ENCODE measurements at regions not wholly inside any gene's neighbourhood (a gene's known extent, or its start where the extent isn't known, plus 50 kb on each side); places are given as distances from the start of the nearest gene placed in this dataset.

GRCh38 chr5:114565871-114566270, 204.0 kb downstream of the KCNN2 start:
- Histone ChIP-seq H3K27me3 (ENCODE audit: control insufficient read depth, insufficient read depth, low read length) (no peaks in the 10 kb centered on the region), H3K36me3 (ENCODE audit: control insufficient read depth, insufficient read depth, low read length) (no peaks in the 10 kb centered on the region), H4K20me1 (ENCODE audit: control insufficient read depth, extremely low read depth, insufficient read depth, low read length) (no peaks in the 10 kb centered on the region), H3K9me3 (ENCODE audit: control insufficient read depth, insufficient read depth, low read depth, low read length) (no peaks in the 10 kb centered on the region), H3K4me1 (ENCODE audit: control insufficient read depth, extremely low read depth, insufficient read depth, low read length) (no peaks in the 10 kb centered on the region), H3K4me3 (replicated peaks in 1 of 4; ENCODE audit: control extremely low read depth in 1 of 4, insufficient read depth in 1 of 4, low read depth in 3 of 4, low read length in 4 of 4) (no peak overlapping the region), H2AFZ (ENCODE audit: low read length) (no peak overlapping the region), H3K79me2 (ENCODE audit: control insufficient read depth, insufficient read depth, low read length) (no peaks in the 10 kb centered on the region), H3K9ac (ENCODE audit: insufficient read depth, low read length) (no peak overlapping the region), H3K4me2 (ENCODE audit: extremely low read depth, insufficient read depth, low read length) (no peak overlapping the region), H3K27ac (ENCODE audit: insufficient read depth, low read length) (no peak overlapping the region)
- TF ChIP-seq, protein P1, sequence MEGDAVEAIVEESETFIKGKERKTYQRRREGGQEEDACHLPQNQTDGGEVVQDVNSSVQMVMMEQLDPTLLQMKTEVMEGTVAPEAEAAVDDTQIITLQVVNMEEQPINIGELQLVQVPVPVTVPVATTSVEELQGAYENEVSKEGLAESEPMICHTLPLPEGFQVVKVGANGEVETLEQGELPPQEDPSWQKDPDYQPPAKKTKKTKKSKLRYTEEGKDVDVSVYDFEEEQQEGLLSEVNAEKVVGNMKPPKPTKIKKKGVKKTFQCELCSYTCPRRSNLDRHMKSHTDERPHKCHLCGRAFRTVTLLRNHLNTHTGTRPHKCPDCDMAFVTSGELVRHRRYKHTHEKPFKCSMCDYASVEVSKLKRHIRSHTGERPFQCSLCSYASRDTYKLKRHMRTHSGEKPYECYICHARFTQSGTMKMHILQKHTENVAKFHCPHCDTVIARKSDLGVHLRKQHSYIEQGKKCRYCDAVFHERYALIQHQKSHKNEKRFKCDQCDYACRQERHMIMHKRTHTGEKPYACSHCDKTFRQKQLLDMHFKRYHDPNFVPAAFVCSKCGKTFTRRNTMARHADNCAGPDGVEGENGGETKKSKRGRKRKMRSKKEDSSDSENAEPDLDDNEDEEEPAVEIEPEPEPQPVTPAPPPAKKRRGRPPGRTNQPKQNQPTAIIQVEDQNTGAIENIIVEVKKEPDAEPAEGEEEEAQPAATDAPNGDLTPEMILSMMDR (conservative IDR thresholded peaks at IDR 0.05 in 1 of 2, IDR thresholded peaks at IDR 0.05 in 1 of 2; ENCODE audit: low read depth in 1 of 2, low read length in 2 of 2) = no peak
- DNase-seq (ENCODE audit: low read depth in 2 of 2) = no peak

GRCh38 chr5:114565139-114565538, 203.3 kb downstream of the KCNN2 start:
- no peak for TF ChIP-seq EZH2 (IDR thresholded peaks at IDR 0.05; ENCODE audit: low read length, missing control alignments)
- TF ChIP-seq, protein P1 (conservative IDR thresholded peaks at IDR 0.05 in 1 of 2, IDR thresholded peaks at IDR 0.05 in 1 of 2; ENCODE audit: low read depth in 1 of 2, low read length in 2 of 2) = no peak
- Histone ChIP-seq H3K4me2 (ENCODE audit: extremely low read depth, insufficient read depth, low read length) (no peak overlapping the region), H3K9me3 (ENCODE audit: control insufficient read depth, insufficient read depth, low read depth, low read length) (no peaks in the 10 kb centered on the region), H4K20me1 (ENCODE audit: control insufficient read depth, extremely low read depth, insufficient read depth, low read length) (no peaks in the 10 kb centered on the region), H3K79me2 (ENCODE audit: control insufficient read depth, insufficient read depth, low read length) (no peaks in the 10 kb centered on the region), H3K27ac (ENCODE audit: insufficient read depth, low read length) (no peak overlapping the region), H3K9ac (ENCODE audit: insufficient read depth, low read length) (no peak overlapping the region), H3K27me3 (ENCODE audit: control insufficient read depth, insufficient read depth, low read length) (no peaks in the 10 kb centered on the region), H2AFZ (ENCODE audit: low read length) (no peak overlapping the region), H3K4me1 (ENCODE audit: control insufficient read depth, extremely low read depth, insufficient read depth, low read length) (no peaks in the 10 kb centered on the region), H3K4me3 (replicated peaks in 1 of 4; ENCODE audit: control extremely low read depth in 1 of 4, insufficient read depth in 1 of 4, low read depth in 3 of 4, low read length in 4 of 4) (no peak overlapping the region), H3K36me3 (ENCODE audit: control insufficient read depth, insufficient read depth, low read length) (no peaks in the 10 kb centered on the region)
- DNase-seq (ENCODE audit: low read depth in 2 of 2) = no peak

DNA sequence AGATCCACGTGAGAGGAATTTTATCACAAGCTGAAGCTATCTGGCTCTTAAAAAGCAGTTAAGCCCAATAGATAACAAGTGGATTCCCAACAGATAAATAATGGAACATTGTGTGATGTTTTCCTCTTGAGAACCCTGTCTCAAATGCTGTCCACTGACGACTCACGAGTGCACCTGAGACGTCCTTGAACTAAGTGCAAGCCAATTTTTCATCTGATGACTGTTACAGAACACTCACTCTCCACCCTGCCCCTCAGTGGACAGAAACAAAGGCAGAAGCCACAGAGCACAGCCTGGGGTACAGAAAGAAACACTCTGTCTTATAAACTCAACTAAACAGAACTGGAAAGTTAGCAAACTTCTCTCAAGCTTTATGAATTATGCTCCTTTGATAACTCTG, 199.5 kb downstream of the KCNN2 start:
- Histone ChIP-seq H3K4me2 (ENCODE audit: extremely low read depth, insufficient read depth, low read length) (no peak overlapping the region), H3K4me1 (ENCODE audit: control insufficient read depth, extremely low read depth, insufficient read depth, low read length) (no peaks in the 10 kb centered on the region), H3K27ac (ENCODE audit: insufficient read depth, low read length) (no peak overlapping the region), H3K4me3 (replicated peaks in 1 of 4; ENCODE audit: control extremely low read depth in 1 of 4, insufficient read depth in 1 of 4, low read depth in 3 of 4, low read length in 4 of 4) (no peak overlapping the region), H3K27me3 (ENCODE audit: control insufficient read depth, insufficient read depth, low read length) (no peaks in the 10 kb centered on the region), H3K9me3 (ENCODE audit: control insufficient read depth, insufficient read depth, low read depth, low read length) (no peaks in the 10 kb centered on the region), H2AFZ (ENCODE audit: low read length) (no peak overlapping the region), H4K20me1 (ENCODE audit: control insufficient read depth, extremely low read depth, insufficient read depth, low read length) (no peaks in the 10 kb centered on the region), H3K79me2 (ENCODE audit: control insufficient read depth, insufficient read depth, low read length) (no peaks in the 10 kb centered on the region), H3K36me3 (ENCODE audit: control insufficient read depth, insufficient read depth, low read length) (no peaks in the 10 kb centered on the region), H3K9ac (ENCODE audit: insufficient read depth, low read length) (no peak overlapping the region)
- DNase-seq (ENCODE audit: low read depth in 2 of 2) = no peak
- TF ChIP-seq, protein P1 (conservative IDR thresholded peaks at IDR 0.05 in 1 of 2, IDR thresholded peaks at IDR 0.05 in 1 of 2; ENCODE audit: low read depth in 1 of 2, low read length in 2 of 2) = no peak

All from fibroblast of lung (primary cell).